ENCODE measurements at regions not wholly inside any gene's neighbourhood (a gene's known extent, or its start where the extent isn't known, plus 50 kb on each side); places are given as distances from the start of the nearest gene placed in this dataset.
"Not testable (repeated sequence)": the region's sequence is repeated elsewhere in the genome, so short reads cannot be mapped to it uniquely, and the experiment has no call there.

DNA sequence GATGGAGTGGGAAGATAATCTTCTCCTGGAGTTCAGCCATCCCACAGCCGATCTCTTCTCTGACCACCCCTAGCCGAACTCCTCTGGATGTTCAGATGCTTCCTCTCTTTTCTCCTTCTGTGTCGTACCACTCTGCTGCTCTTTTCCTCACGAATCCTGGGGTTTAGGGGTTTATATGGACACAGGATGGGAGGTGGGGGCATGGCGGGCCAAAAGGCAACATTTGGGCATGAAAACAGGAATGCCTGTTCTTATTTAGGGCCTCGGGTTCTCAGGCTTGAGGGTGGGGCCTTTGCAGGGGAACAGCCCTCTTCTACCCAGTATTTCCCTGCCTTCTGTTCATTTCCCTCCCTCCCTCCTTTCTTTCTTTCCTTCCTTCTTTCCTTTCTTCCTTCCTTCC, 112.7 kb downstream of the SLC35B3 start:
- in situ Hi-C loops (cut with HindIII; ENCODE audit: low sequenced_read_pairs) = no loop called here
- H3K4me3 ChIP-seq (ENCODE audit: low read depth, low read length) = no peak overlapping the region
- DNase-seq (ENCODE audit: low read depth, low spot score) = no peak
- TF ChIP-seq, protein P1, sequence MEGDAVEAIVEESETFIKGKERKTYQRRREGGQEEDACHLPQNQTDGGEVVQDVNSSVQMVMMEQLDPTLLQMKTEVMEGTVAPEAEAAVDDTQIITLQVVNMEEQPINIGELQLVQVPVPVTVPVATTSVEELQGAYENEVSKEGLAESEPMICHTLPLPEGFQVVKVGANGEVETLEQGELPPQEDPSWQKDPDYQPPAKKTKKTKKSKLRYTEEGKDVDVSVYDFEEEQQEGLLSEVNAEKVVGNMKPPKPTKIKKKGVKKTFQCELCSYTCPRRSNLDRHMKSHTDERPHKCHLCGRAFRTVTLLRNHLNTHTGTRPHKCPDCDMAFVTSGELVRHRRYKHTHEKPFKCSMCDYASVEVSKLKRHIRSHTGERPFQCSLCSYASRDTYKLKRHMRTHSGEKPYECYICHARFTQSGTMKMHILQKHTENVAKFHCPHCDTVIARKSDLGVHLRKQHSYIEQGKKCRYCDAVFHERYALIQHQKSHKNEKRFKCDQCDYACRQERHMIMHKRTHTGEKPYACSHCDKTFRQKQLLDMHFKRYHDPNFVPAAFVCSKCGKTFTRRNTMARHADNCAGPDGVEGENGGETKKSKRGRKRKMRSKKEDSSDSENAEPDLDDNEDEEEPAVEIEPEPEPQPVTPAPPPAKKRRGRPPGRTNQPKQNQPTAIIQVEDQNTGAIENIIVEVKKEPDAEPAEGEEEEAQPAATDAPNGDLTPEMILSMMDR (IDR thresholded peaks at IDR 0.05; ENCODE audit: low read depth, low read length) = no peak

DNA sequence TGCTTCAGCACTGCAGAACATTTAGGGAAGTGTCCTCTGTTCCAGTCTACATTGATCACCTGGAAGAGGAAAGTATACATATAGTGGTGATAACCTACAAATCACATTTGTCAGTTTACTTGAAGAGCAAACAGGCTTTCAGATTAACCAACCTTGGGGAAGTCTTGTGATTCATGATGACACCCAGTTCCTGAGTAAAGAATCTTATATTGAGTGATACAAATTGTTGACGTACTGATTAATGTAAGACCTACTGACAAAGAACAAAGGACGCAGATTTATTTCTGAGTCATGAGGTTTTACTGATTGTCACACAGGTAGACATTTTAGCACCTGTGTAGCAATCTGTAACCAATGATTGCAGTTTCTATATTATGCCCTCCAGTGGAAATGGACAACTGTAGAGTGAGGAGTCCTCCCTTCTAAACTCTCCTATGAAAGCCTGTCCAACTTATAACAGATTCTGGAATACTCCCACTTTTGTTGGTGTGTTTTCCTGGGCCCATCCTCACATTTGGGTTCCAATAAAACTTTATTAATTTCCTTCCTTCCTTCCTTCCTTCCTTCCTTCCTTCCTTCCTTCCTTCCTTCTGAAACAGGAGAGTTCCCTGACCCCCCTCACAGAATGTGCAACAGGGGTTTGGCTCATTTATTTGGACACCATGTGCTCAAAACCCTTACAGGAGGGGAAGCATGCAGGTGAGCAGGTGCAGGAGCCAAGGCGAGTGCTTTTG, 113.5 kb downstream of the SLC35B3 start:
- in situ Hi-C loops (cut with HindIII; ENCODE audit: low sequenced_read_pairs) = no loop called here
- no peak for DNase-seq (ENCODE audit: low read depth, low spot score)
- TF ChIP-seq, protein P1 (IDR thresholded peaks at IDR 0.05; ENCODE audit: low read depth, low read length) = no peak
- no peak overlapping the region for H3K4me3 ChIP-seq (ENCODE audit: low read depth, low read length)

DNA sequence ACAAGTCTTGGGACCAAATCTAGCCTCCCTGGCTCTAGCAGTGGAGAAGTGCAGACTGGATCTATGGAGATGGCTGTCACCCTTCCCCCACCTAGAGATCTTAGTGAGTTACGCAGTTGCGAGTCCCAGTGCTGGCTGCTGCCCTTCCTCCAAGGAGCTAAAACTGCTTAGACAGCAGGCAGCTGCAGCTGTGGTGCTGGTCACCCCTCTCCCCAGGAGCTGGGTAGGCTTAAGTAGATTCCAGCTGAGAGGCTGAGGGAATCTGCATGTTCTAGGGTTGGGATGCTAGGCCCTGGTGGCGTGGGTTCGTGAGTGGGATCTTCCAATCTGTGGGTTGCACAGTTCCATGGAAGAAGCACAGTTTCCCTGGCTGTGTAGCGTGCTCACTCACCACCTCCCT, 120.2 kb downstream of the SLC35B3 start:
- in situ Hi-C loops (cut with HindIII; ENCODE audit: low sequenced_read_pairs) = no loop called here
- H3K4me3 ChIP-seq (ENCODE audit: low read depth, low read length) = no peak overlapping the region
- TF ChIP-seq, protein P1 (IDR thresholded peaks at IDR 0.05; ENCODE audit: low read depth, low read length) = no peak
- no peak for DNase-seq (ENCODE audit: low read depth, low spot score)

DNA sequence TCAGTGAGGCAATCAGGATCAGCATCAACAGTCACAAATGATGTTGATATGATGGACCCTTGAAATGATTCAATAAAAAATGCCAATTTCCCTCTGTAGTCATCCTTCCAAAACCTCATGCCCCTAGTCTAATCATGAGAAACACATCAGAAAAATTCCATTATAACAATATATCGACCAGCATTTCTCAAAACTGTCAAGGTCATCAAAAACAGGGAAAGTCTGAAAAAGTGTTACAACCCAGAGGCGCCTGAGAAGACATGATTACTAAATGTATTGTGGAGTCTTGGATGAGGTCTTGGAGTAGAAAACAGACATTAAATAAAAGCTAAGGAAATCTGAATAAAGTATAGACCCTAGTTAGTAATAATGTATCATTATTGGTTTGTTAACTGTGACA, 133.8 kb downstream of the SLC35B3 start:
- DNase-seq (ENCODE audit: low read depth, low spot score) = no peak
- in situ Hi-C loops (cut with HindIII; ENCODE audit: low sequenced_read_pairs) = no loop called here
- H3K4me3 ChIP-seq (ENCODE audit: low read depth, low read length) = no peak overlapping the region
- TF ChIP-seq, protein P1 (IDR thresholded peaks at IDR 0.05; ENCODE audit: low read depth, low read length) = no peak

DNA sequence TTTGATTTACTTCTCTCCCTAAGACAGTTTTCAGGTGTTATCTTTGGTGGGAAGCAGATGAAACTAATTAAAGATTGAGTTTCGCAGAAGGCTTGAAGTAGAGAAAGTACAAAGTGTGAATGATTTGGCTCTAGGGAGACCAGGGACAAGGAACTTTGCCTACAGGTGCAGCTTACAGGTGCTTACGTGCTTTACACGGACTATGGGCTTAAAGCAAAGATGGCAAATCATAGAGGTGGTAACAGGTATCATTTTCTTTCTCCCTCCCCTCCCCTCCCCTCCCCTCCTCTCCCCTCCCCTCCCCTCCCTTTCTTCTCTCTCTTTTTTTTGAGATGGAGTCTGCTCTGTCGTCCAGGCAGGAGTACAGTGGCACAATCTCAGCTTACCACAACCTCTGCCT, 136.3 kb downstream of the SLC35B3 start:
- no peak overlapping the region for H3K4me3 ChIP-seq (ENCODE audit: low read depth, low read length)
- TF ChIP-seq, protein P1 (IDR thresholded peaks at IDR 0.05; ENCODE audit: low read depth, low read length) = no peak
- in situ Hi-C loops (cut with HindIII; ENCODE audit: low sequenced_read_pairs) = no loop called here
- no peak for DNase-seq (ENCODE audit: low read depth, low spot score)

DNA sequence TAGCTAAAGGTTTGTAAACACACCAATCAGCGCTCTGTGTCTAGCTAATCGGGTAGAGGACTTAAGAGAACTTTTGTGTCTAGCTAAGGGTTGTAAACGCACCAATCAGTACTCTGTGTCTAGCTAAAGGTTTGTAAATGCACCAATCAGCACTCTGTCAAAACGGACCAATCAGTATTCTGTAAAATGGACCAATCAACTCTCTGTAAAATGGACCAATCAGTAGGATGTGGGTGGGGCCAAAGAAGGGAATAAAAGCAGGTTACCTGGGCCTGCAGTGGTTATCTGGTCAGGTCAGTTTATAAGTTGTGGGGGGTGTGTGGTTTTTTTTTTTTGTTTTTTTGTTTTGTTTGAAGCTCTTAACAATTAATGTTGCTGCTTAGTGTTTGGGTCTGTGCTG, 152.4 kb downstream of the SLC35B3 start:
- H3K4me3 ChIP-seq (ENCODE audit: low read depth, low read length); DNase-seq (ENCODE audit: low read depth, low spot score); in situ Hi-C loops (cut with HindIII; ENCODE audit: low sequenced_read_pairs): not testable (repeated sequence)

DNA sequence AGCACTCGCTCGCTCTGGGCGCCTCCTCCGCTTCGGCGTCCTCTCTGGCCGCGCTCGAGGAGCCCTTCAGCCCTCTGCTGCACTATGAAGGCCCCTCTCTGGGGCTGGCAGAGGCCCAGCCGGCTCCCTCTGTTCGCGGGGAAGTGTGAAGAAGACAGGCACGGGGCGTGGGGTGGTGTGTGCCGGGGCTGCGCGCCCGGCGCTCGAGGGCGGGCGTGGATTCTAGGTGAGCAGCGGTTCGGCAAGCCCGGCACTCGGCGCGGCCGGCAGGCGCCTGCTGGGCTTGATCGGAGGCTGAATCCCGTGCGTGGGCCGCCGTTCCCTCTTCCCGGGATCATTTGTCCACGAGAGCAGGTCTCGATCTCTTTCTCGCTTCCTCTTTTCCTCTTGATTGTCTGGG, 153.0 kb downstream of the SLC35B3 start:
- DNase-seq (ENCODE audit: low read depth, low spot score) = no peak
- in situ Hi-C loops (cut with HindIII; ENCODE audit: low sequenced_read_pairs) = no loop called here
- H3K4me3 ChIP-seq (ENCODE audit: low read depth, low read length) = no peak overlapping the region
- TF ChIP-seq, protein P1 (IDR thresholded peaks at IDR 0.05; ENCODE audit: low read depth, low read length) = no peak
